ENCODE measurements at regions not wholly inside any gene's neighbourhood (a gene's known extent, or its start where the extent isn't known, plus 50 kb on each side); places are given as distances from the start of the nearest gene placed in this dataset.

- DNase-seq (ENCODE audit: insufficient read length, low spot score) (no peak), FAIRE-seq (no peak)
- no peak for TF ChIP-seq POLR2A (IDR thresholded peaks at IDR 0.05; ENCODE audit: low read depth, low read length)
These were observed 77.4 kb upstream of the CCL2 start for GRCh38 chr17:34177642-34178041.

GRCh38 chr17:34178092-34178491, 77.0 kb upstream of the CCL2 start:
- FAIRE-seq: no peak
- TF ChIP-seq POLR2A (IDR thresholded peaks at IDR 0.05; ENCODE audit: low read depth, low read length): no peak

GRCh38 chr17:34182036-34182803, 72.9 kb upstream of the CCL2 start:
- no peak for FAIRE-seq
- DNase-seq (ENCODE audit: insufficient read length, low spot score): no peak
- no peak for TF ChIP-seq POLR2A (IDR thresholded peaks at IDR 0.05; ENCODE audit: low read depth, low read length)

More at GRCh38 chr17:34178092-34178491, 77.0 kb upstream of the CCL2 start:
- DNase-seq (ENCODE audit: insufficient read length, low spot score): no peak

- DNase-seq (ENCODE audit: insufficient read length, low spot score): no peak
- TF ChIP-seq POLR2A (IDR thresholded peaks at IDR 0.05; ENCODE audit: low read depth, low read length): no peak
- no peak for FAIRE-seq
These were observed 59.1 kb upstream of the CCL2 start for GRCh38 chr17:34195987-34196386.

- TF ChIP-seq POLR2A (IDR thresholded peaks at IDR 0.05; ENCODE audit: low read depth, low read length): no peak
- FAIRE-seq: no peak
- no peak for DNase-seq (ENCODE audit: insufficient read length, low spot score)
These were observed 56.6 kb upstream of the CCL2 start for GRCh38 chr17:34198519-34198918.

GRCh38 chr17:34199454-34199853, 55.6 kb upstream of the CCL2 start:
- no peak for FAIRE-seq
- no peak for TF ChIP-seq POLR2A (IDR thresholded peaks at IDR 0.05; ENCODE audit: low read depth, low read length)
- DNase-seq (ENCODE audit: insufficient read length, low spot score): no peak

- FAIRE-seq (peak; percentile 41), DNase-seq (ENCODE audit: insufficient read length, low spot score) (peak; percentile 45)
- no peak for TF ChIP-seq POLR2A (IDR thresholded peaks at IDR 0.05; ENCODE audit: low read depth, low read length)
These were observed 55.1 kb upstream of the CCL2 start for GRCh38 chr17:34199932-34200534.

GRCh38 chr17:34201225-34201624, 53.9 kb upstream of the CCL2 start:
- DNase-seq (ENCODE audit: insufficient read length, low spot score): no peak
- no peak for FAIRE-seq
- no peak for TF ChIP-seq POLR2A (IDR thresholded peaks at IDR 0.05; ENCODE audit: low read depth, low read length)

- no peak for FAIRE-seq
- no peak for DNase-seq (ENCODE audit: insufficient read length, low spot score)
- TF ChIP-seq POLR2A (IDR thresholded peaks at IDR 0.05; ENCODE audit: low read depth, low read length): no peak
These were observed 53.3 kb upstream of the CCL2 start for GRCh38 chr17:34201767-34202166.

GRCh38 chr17:34203018-34203638, 52.0 kb upstream of the CCL2 start:
- no peak for DNase-seq (ENCODE audit: insufficient read length, low spot score)
- no peak for FAIRE-seq
- no peak for TF ChIP-seq POLR2A (IDR thresholded peaks at IDR 0.05; ENCODE audit: low read depth, low read length)

- FAIRE-seq (no peak), DNase-seq (ENCODE audit: insufficient read length, low spot score) (no peak)
- TF ChIP-seq POLR2A (IDR thresholded peaks at IDR 0.05; ENCODE audit: low read depth, low read length): no peak
These were observed 50.7 kb upstream of the CCL2 start for GRCh38 chr17:34204402-34204801.
